ENCODE measurements at regions not wholly inside any gene's neighbourhood (a gene's known extent, or its start where the extent isn't known, plus 50 kb on each side); places are given as distances from the start of the nearest gene placed in this dataset.

- DNase-seq (ENCODE audit: low read depth, low spot score): no peak
- no peak overlapping the region for H3K9ac ChIP-seq (ENCODE audit: insufficient read length, low read depth)
- TF ChIP-seq YY1 (IDR thresholded peaks at IDR 0.05; ENCODE audit: insufficient read depth, insufficient read length) (no peak), ZNF274 (IDR thresholded peaks at IDR 0.05; ENCODE audit: low read depth, low read length) (no peak), SUZ12 (IDR thresholded peaks at IDR 0.05; ENCODE audit: extremely low read depth, insufficient read depth, insufficient read length) (no peak)
- no peaks in the 10 kb centered on the region for H3K9me3 ChIP-seq (ENCODE audit: insufficient read depth, low read length)
- H3K4me3 ChIP-seq (ENCODE audit: insufficient read length, low read depth): no peak overlapping the region
- no peaks in the 10 kb centered on the region for H3K4me1 ChIP-seq (ENCODE audit: insufficient read depth, insufficient read length)
- H3K36me3 ChIP-seq (ENCODE audit: insufficient read depth, insufficient read length, low read length): no peaks in the 10 kb centered on the region
- no peaks in the 10 kb centered on the region for H3K27me3 ChIP-seq (ENCODE audit: insufficient read depth, insufficient read length)
Observed at GRCh38 chr13:91269237-91269636, 78.2 kb upstream of the MIR17HG start.

GRCh38 chr13:91270031-91270430, 77.5 kb upstream of the MIR17HG start:
- Histone ChIP-seq H3K9me3 (ENCODE audit: insufficient read depth, low read length) (no peaks in the 10 kb centered on the region), H3K4me1 (ENCODE audit: insufficient read depth, insufficient read length) (no peaks in the 10 kb centered on the region), H3K27me3 (ENCODE audit: insufficient read depth, insufficient read length) (no peaks in the 10 kb centered on the region), H3K36me3 (ENCODE audit: insufficient read depth, insufficient read length, low read length) (no peaks in the 10 kb centered on the region), H3K4me3 (ENCODE audit: insufficient read length, low read depth) (no peak overlapping the region), H3K9ac (ENCODE audit: insufficient read length, low read depth) (no peak overlapping the region)
- no peak for TF ChIP-seq YY1 (IDR thresholded peaks at IDR 0.05; ENCODE audit: insufficient read depth, insufficient read length)
- TF ChIP-seq ZNF274 (IDR thresholded peaks at IDR 0.05; ENCODE audit: low read depth, low read length): no peak
- no peak for TF ChIP-seq SUZ12 (IDR thresholded peaks at IDR 0.05; ENCODE audit: extremely low read depth, insufficient read depth, insufficient read length)
- no peak for DNase-seq (ENCODE audit: low read depth, low spot score)

GRCh38 chr13:91272235-91272777, 75.2 kb upstream of the MIR17HG start:
- TF ChIP-seq ZNF274 (IDR thresholded peaks at IDR 0.05; ENCODE audit: low read depth, low read length) (no peak), SUZ12 (IDR thresholded peaks at IDR 0.05; ENCODE audit: extremely low read depth, insufficient read depth, insufficient read length) (no peak)
- no peak overlapping the region for H3K4me3 ChIP-seq (ENCODE audit: insufficient read length, low read depth)

GRCh38 chr13:91273675-91274074, 73.8 kb upstream of the MIR17HG start:
- no peaks in the 10 kb centered on the region for H3K36me3 ChIP-seq (ENCODE audit: insufficient read depth, insufficient read length, low read length)
- TF ChIP-seq SUZ12 (IDR thresholded peaks at IDR 0.05; ENCODE audit: extremely low read depth, insufficient read depth, insufficient read length) (no peak), ZNF274 (IDR thresholded peaks at IDR 0.05; ENCODE audit: low read depth, low read length) (no peak), YY1 (IDR thresholded peaks at IDR 0.05; ENCODE audit: insufficient read depth, insufficient read length) (no peak)
- H3K4me3 ChIP-seq (ENCODE audit: insufficient read length, low read depth): no peak overlapping the region
- no peaks in the 10 kb centered on the region for H3K9me3 ChIP-seq (ENCODE audit: insufficient read depth, low read length)
- no peaks in the 10 kb centered on the region for H3K4me1 ChIP-seq (ENCODE audit: insufficient read depth, insufficient read length)
- H3K9ac ChIP-seq (ENCODE audit: insufficient read length, low read depth): no peak overlapping the region
- DNase-seq (ENCODE audit: low read depth, low spot score): no peak
- no peaks in the 10 kb centered on the region for H3K27me3 ChIP-seq (ENCODE audit: insufficient read depth, insufficient read length)

More at GRCh38 chr13:91272235-91272777, 75.2 kb upstream of the MIR17HG start:
- Histone ChIP-seq H3K36me3 (ENCODE audit: insufficient read depth, insufficient read length, low read length) (no peaks in the 10 kb centered on the region), H3K4me1 (ENCODE audit: insufficient read depth, insufficient read length) (no peaks in the 10 kb centered on the region), H3K27me3 (ENCODE audit: insufficient read depth, insufficient read length) (no peaks in the 10 kb centered on the region), H3K9ac (ENCODE audit: insufficient read length, low read depth) (no peak overlapping the region), H3K9me3 (ENCODE audit: insufficient read depth, low read length) (no peaks in the 10 kb centered on the region)
- no peak for DNase-seq (ENCODE audit: low read depth, low spot score)

GRCh38 chr13:91277013-91277676, 70.3 kb upstream of the MIR17HG start:
- Histone ChIP-seq H3K9ac (ENCODE audit: insufficient read length, low read depth) (no peak overlapping the region), H3K27me3 (ENCODE audit: insufficient read depth, insufficient read length) (no peaks in the 10 kb centered on the region), H3K4me1 (ENCODE audit: insufficient read depth, insufficient read length) (no peaks in the 10 kb centered on the region), H3K9me3 (ENCODE audit: insufficient read depth, low read length) (no peaks in the 10 kb centered on the region), H3K36me3 (ENCODE audit: insufficient read depth, insufficient read length, low read length) (no peaks in the 10 kb centered on the region), H3K4me3 (ENCODE audit: insufficient read length, low read depth) (no peak overlapping the region)
- DNase-seq (ENCODE audit: low read depth, low spot score): no peak
- TF ChIP-seq SUZ12 (IDR thresholded peaks at IDR 0.05; ENCODE audit: extremely low read depth, insufficient read depth, insufficient read length) (no peak), ZNF274 (IDR thresholded peaks at IDR 0.05; ENCODE audit: low read depth, low read length) (no peak), YY1 (IDR thresholded peaks at IDR 0.05; ENCODE audit: insufficient read depth, insufficient read length) (no peak)

- Histone ChIP-seq H3K36me3 (ENCODE audit: insufficient read depth, insufficient read length, low read length) (no peaks in the 10 kb centered on the region), H3K9me3 (ENCODE audit: insufficient read depth, low read length) (no peaks in the 10 kb centered on the region), H3K9ac (ENCODE audit: insufficient read length, low read depth) (no peak overlapping the region), H3K4me3 (ENCODE audit: insufficient read length, low read depth) (no peak overlapping the region), H3K27me3 (ENCODE audit: insufficient read depth, insufficient read length) (no peaks in the 10 kb centered on the region), H3K4me1 (ENCODE audit: insufficient read depth, insufficient read length) (no peaks in the 10 kb centered on the region)
- no peak for DNase-seq (ENCODE audit: low read depth, low spot score)
- no peak for TF ChIP-seq ZNF274 (IDR thresholded peaks at IDR 0.05; ENCODE audit: low read depth, low read length)
- no peak for TF ChIP-seq SUZ12 (IDR thresholded peaks at IDR 0.05; ENCODE audit: extremely low read depth, insufficient read depth, insufficient read length)
- TF ChIP-seq YY1 (IDR thresholded peaks at IDR 0.05; ENCODE audit: insufficient read depth, insufficient read length): no peak
Observed at GRCh38 chr13:91278291-91278690, 69.2 kb upstream of the MIR17HG start.

- no peak for DNase-seq (ENCODE audit: low read depth, low spot score)
- Histone ChIP-seq H3K27me3 (ENCODE audit: insufficient read depth, insufficient read length) (no peaks in the 10 kb centered on the region), H3K9ac (ENCODE audit: insufficient read length, low read depth) (no peak overlapping the region), H3K36me3 (ENCODE audit: insufficient read depth, insufficient read length, low read length) (no peaks in the 10 kb centered on the region), H3K4me1 (ENCODE audit: insufficient read depth, insufficient read length) (no peaks in the 10 kb centered on the region), H3K9me3 (ENCODE audit: insufficient read depth, low read length) (no peaks in the 10 kb centered on the region), H3K4me3 (ENCODE audit: insufficient read length, low read depth) (no peak overlapping the region)
- no peak for TF ChIP-seq YY1 (IDR thresholded peaks at IDR 0.05; ENCODE audit: insufficient read depth, insufficient read length)
- no peak for TF ChIP-seq SUZ12 (IDR thresholded peaks at IDR 0.05; ENCODE audit: extremely low read depth, insufficient read depth, insufficient read length)
Observed at GRCh38 chr13:91278888-91279287, 68.6 kb upstream of the MIR17HG start.
